Stimulated activated CD4-positive, alpha-beta T cell treated with anti-CD3 and anti-CD28 coated beads, Interleukin-1b, Interleukin-23, amount 100 ng/mL, for 48 hours (primary cell): ENCODE measurements at regions not wholly inside any gene's neighbourhood (a gene's known extent, or its start where the extent isn't known, plus 50 kb on each side); places are given as distances from the start of the nearest gene placed in this dataset.
A peak's percentile ranks its signal among the peaks of the same experiment; 100 is the strongest.

ENCODE experiments used
- DNase-seq: peaks from one replicate; pipeline ENCODE4 v3.0.0-alpha.2; 2020

DNA sequence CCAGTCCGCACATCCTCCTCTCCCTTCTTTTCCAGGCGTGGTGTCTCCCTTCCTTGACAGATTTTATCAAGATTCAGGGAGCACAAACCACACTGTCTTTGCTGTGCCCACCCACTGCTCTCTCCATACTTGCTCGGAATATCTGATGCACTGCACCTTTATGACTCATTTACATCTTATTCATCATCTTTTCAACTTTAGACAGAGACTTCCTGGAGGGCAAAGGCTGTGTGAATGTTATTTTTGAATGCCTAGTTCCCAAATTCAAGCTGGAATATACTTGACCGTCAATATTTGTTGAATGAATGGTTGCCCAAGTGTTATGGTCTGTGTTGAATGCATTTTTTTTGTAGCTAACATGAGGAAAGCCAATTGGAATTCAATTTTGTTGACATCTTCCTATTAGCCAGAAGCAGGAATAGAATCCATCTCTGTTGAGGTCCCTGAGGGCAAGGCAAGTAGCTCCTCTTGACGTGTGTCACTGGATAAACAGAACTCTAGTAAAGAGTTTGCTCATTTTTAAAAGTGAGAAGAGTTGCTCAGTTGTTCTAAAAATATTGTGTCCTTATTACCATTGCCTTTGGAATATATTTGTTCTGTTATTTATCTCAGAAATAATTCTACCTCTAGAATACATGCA lies 95.0 kb downstream of the KLF6 start:
- DNase-seq: peak; percentile 19

DNA sequence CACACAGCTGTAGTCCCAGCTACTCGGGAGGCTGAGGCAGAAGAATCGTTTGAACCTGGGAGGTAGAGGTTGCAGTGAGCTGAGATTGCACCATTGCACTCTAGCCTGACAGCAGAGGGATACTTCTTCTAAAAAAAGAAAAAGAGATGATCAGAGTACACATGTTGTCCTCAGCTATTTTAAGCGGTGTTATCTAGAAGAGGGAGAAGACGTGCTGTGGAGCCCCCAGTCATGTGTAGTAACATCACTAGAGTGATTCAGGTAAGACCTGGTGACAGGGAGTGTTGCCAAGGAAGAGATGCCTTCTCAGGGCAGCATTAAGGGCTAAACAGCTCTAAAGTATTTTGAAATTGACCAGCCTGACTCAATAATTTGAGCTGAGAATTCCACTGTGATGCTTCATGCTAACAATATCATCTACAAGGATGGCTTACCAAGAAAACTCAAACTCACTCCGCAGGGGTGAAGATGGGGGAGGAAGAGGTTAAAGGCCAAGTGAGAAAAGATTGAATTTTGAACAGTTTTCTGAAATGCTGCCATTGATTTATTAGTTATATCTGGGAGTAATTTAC lies 97.4 kb downstream of the KLF6 start:
- no peak for DNase-seq

DNA sequence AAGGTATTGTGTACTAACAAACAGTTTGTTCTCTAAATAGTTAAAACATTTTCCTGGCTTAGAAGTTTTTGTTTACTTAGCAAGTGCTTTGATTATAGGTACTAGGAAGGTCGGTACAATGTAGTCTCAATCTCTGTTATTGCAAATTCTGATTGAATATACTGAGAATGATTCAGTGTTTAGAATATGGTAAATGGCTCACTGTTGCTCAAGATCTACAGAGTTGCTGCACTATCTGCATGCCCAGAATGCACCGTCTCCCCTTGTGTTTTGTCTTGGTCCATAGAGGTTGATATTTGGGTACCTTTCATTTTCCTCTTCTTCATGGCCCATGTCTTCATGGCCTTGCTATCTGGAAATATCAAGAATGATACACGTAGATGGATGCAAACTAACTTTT lies 99.6 kb downstream of the KLF6 start:
- DNase-seq: no peak

DNA sequence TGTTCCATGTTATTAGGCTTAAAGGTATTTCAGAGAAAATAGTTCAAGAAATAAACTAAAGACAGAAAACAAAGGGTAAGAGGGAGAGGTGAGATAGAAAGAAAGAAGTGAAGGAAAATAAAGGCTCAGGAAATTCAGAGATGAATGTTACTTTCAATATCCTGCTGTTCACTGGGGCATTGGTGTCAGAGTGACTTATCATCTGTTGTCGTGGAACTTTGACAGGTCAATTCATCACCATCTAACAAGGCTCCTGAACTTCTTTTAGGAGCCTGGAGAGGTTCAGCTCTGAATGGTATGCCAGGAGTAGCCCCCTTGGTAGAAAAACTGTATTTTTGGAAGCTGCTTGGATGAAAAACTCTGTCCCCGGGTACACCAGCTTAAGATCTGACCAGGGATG lies 100.1 kb downstream of the KLF6 start:
- DNase-seq: no peak

DNA sequence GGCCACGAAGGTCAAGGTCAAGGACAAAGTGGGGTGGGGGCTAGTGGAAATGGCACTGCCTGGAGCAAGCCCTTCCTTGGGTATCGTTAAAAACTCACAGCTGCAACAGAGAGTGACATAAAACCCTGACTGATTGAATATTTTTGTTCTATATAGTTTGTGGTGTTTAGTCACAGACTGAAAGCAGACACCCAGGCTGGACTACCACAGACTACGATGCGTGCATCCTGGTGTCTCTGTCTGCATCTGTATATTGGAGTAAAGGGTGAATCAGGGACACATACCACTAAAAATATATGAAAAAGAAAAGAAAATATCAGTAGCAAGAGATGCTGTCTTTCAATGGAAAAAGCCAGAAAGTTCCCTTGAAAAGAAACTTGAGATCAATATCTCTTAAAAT lies 101.4 kb downstream of the KLF6 start:
- peak; percentile 18 for DNase-seq

DNA sequence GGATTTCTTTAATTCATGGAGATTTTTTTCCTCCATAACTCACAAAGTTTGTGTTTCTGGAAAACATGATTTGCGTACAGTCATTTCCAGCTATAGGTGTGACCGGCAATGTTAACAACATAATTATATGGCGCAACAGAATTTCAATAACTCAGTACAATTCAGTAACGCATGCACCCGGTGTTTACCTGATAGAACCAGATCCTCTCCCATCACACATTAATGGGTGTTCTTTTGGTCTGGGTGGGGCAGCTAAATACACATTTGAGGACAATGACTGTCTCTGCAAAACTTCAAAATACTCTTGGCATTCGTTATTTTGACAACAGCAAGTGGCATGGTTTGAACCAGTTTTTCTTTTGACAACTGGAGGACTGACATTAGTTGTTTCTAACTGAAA lies 102.3 kb downstream of the KLF6 start:
- no peak for DNase-seq

DNA sequence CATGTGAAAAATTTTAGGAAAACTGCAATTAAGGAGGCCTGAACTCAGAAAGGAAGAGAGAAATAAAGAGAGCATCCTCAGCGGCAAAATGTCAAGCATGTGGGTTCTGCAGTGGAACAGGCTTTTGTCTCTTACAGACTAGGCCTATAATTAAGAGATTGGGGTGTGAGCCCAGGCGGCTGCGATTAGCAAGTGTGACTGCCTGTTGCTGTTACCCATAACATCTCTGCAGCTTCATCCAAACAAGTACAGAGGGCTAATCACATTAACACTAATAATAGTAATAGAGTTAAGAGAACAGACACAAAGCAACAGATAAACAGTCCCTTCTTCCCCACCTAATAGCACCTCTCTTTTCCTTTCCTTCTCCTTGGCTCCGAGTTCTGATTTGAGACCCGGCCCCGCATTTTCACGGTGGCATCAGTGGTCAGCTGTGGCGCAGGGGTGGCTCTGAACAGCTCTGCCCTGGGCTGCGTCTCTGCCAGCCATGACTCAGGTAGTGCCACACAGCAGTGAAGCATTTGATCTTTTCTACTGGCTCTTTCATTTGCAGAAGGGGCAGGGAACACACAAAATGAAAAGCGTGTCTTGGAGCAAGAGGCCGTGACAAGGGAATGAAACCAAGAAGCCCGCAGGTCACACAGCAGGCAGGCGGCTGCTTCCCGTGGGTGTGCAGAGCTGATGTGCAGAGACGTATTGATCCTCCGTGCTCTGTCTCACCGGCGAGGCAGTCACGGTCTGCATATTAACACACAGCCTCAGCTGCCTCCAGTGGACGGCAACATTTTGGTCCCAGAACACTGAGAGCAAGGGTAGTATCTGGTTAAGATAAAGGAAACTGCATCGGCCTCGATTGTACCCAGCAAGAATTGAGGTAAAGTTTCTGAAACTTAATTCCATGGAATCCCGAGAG lies 103.1 kb downstream of the KLF6 start:
- DNase-seq: no peak

DNA sequence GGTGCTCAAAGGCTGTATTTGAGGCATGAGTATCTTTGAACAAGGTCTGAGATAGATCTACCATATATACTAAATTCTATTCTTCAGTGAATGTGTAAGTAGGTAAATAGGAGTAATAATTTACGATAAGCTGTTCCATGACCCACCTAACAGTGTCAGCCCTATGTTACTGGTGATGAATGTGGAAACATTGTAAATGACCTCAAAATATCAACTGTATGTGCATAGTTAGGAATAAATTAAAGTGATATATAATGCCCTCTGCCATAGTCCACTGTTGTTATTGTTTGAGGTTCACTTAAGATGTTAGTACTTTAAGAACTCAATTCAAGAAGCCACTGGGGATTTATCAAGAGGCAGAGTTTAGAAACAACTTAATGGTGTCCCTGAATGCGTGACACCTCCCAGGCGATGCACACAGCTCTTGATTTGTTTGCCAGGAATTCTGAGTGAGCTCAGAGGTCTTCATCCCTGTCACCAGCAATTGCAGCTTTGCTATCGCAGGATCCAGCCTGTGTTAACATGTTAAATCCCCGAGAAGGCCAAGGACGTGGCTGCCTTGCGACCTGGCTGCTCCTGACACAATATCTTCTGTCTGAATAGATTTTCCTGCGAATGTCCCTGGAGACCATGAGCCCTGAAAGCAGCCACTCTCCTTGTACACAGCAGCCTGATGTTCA lies 104.9 kb downstream of the KLF6 start:
- no peak for DNase-seq

DNA sequence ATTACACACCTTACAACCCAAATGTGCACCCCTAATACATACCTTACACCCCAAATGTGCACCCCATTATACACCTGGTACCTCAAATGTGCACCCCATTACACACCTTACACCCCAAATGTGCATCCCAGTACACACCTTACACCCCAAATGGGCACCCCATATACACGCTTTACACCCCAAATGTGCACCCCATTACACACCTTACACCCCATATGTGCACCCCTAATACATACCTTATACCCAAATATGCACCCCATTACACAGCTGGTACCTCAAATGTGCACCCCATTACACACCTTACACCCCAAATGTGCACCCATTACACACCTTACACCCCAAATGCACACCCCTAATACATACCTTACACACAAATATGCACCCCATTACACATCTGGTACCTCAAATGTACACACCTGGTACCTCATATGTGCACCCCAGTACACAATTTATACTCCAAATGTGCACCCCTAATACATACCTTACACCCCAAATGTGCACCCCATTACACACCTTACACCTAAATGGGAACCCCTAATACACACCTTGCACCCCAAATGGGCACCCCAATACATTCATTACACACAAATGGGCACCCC lies 106.3 kb downstream of the KLF6 start:
- no peak for DNase-seq

DNA sequence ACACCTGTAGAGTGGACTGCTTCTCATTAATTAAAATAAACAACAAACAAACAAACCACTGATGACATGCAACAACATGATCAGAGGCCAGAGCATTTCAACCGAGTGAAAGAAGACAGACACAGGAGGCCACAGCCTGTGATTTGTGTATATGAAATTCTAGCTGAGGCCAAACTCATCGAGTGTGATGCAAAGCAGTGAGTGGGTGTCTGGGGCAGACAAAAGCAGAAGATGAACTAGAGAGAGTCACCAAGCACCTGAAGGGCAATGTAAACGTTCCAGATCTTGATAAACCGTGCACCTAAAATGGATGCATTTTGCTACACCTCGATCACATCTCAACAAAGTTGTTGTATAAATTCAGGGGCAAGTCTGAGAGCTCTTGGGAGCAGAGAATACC lies 108.4 kb downstream of the KLF6 start:
- no peak for DNase-seq

DNA sequence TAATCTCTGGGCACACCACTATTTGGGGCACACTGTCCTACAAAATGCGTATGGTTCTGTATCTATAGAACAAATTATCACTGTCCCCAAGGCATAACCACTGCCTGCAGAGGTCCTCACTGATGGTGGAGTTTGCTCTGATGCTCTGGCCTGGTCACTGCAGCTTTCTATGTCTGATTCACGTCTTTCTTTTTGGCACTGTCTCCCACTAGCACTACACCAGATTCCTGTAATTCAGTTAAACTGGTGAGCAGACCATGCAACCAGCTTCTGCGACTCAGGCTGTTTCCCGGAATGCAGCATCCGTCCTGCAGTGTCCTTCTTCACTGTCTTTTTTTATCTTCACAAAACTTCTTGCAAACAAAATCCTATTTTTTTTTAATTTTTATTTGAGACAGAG lies 112.8 kb downstream of the KLF6 start:
- DNase-seq: no peak

DNA sequence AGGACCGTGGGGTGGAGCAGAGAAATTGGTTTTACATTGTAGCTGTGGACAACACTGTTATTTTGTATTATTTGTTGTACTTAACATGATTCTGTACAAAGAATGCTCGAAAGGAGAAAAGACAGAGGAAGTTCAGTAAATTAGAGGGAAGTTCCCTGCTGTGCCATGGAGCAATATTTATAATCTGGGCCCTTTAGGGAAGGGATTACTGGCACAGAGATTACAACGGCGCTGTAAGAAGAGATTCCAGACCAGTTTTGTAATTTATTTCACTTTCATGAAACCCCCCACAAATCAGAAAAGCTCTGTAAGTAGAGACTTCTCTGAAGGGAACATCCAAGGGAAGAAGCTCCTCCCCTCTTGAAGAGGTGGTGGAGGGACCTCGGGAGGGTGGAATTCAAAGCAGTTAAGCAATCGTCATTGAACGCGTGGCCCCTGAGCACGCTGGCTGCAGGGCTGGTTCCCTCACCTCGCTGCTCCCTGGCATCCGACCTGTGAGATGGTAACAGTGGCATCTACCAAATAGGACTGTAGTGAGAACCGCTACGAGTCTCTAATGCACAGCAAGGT lies 113.5 kb downstream of the KLF6 start:
- no peak for DNase-seq

DNA sequence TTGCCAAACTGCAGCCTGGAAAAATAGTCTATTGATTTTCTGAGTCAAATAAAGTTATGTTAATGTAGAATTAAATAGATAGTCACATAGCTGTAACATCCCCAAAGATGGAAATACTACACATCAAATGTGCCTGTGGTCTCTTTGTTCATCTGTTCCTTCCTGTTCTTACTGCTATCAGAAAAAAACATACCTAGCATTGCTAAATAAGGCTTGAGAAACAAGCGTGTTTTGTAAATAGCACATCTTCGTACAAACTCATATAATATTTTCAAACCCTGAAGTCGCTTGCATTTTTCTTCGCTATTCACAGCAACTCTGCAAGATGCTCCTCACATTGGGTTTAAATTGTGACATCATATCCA lies 116.1 kb downstream of the KLF6 start:
- DNase-seq: no peak

DNA sequence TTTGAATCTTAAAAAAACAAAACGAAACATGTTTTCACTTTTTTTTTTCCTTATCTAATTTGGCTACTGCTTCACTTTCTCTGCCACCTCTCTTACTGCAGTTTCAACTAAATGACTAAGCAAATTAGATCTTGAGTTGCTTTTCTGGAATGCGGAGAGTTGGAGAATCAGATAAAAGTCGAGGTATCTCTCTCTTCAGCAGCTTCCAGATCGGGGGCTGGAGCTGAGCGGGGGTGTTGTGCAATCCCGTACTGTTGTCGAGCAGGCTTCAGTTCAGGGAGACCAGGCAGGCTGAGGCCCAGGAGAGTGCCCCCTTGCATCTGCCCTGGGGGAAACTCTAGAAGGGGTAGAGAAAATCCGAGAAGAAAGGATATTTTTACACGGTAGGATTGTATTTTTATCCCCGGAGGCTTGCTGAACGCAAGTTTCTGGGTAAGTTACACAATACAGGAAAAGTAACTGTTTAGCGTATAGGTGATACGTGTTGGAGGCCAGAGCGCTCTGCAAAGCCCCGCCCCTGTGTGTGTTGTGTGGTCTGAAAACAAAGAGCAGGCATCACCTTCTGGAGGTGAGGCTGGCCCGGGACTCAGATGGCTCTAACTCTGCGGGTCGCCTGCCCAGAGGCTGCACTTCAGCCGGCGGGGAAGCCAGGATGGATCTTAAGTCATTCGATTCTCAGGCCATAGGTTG lies 116.6 kb downstream of the KLF6 start:
- peak; percentile 55 for DNase-seq

DNA sequence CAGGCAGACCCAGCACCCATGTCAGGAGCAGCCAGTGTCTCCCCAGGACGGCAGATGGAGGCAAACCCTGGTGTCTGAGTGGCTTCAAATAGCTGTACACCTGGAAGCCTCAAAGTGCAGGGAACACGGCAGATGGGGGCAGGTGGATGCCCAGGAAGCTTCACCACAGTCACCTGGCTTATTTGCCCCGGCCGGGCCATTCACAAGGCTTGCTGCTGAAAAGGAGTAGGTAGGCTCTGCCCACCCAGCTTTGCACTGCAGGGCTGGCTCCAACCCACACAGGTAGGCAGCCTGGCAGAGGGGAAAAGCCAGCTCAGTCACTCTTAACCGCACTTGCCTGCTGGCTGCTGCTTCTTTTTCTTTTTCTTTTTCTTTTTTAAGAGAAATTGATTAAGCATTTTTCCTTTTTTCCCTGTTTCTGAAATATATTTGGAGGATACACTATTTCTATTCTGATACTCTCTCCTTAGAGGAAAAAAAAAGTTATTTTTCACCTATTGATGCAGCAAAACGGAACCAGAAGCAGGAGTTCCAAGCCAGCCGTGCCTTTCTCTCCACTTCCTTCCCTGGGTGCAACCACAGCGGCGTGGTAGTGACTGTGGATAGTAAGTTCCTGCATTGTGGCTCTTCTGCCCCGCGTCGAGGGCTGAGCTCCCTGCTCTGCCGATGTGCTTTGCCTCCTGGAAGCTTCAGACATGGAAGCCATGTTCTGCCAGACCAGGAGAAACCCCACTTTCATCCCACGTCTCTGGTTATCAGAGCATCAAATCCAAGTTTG lies 118.3 kb downstream of the KLF6 start:
- DNase-seq: peak; percentile 31

DNA sequence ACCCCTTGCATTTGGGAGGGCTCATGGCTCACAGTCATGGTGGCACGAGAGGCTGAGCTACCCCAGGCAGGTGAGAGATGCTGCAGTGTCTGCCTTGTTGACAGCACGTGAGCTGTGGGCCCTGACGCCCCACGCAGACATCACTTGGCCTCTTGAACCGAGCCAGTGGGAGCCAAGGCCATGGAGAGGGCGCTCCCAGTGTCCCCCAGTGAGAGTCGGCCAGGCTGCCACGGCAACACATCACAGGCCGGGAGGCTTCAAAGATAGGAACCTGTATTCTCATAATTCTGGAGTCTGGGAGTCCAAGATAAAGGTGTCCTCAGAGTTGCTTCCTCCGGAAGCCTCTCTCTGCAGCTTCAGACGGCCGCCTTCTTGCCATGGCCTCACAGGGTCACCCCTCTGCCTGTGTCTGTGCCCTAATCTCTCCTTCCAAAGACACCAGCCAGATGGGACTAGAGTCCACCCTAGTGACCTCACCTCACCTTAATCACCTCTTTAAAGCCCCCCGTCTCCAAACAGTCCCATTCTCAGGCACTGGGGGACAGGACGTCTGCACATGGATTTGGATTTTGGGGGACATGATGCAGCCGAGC lies 119.6 kb downstream of the KLF6 start:
- DNase-seq: no peak

DNA sequence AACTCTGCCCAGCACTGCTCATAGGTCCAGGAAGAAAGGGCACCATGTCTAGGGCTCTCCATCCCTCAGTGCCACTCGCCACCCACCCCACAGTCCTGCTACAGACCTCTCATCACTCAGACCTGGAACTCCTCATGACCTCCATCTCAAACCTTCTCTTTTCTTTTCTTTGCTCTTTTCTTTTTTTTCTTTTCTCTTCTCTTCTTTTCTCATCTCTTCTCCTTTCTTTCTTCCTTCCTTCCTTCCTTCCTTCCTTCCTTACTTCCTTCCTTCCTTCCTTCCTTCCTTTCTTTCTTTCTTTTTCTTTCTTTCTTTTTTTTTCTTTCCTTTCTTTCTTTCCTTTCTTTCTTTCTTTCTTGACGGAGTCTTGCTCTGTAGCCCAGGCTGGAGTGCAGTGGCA lies 122.2 kb downstream of the KLF6 start:
- no peak for DNase-seq

DNA sequence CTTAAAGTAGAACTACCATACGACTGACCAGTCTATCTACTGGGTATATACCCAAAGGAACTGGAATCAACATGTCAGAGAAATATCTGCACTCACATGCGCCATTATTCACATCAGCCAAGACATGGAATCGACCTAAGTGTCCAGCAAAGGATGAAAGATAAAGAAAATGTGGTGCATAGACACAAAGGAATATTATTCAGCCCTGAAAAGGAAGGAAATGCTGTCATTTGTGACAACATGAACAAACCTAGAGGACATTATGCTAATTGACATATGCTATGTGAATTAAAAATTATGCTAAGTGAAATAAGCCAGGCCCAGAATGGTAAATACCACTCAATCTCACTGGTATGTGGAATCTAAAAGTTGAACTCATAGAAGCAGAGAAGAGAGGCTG lies 123.7 kb downstream of the KLF6 start:
- DNase-seq: no peak

DNA sequence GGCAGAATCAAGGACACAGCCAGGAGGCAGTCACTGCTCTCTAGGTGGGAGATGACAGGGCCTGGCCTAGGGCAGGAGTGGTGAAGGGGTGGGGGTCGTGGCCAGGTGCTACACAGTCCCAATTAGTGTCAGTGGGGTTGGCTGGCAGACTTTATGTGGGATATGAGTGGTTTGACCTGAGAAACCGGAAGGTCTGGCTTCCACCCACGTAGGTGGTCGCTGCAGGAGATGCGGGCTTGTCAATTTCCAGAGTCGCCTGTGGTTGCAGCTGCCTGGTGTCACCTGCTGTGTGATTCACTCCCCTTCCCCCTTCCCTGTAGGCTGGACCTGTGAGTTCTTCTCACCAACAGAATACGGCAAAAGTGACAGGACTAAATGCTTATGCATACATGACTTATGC lies 124.3 kb downstream of the KLF6 start:
- DNase-seq: no peak

DNA sequence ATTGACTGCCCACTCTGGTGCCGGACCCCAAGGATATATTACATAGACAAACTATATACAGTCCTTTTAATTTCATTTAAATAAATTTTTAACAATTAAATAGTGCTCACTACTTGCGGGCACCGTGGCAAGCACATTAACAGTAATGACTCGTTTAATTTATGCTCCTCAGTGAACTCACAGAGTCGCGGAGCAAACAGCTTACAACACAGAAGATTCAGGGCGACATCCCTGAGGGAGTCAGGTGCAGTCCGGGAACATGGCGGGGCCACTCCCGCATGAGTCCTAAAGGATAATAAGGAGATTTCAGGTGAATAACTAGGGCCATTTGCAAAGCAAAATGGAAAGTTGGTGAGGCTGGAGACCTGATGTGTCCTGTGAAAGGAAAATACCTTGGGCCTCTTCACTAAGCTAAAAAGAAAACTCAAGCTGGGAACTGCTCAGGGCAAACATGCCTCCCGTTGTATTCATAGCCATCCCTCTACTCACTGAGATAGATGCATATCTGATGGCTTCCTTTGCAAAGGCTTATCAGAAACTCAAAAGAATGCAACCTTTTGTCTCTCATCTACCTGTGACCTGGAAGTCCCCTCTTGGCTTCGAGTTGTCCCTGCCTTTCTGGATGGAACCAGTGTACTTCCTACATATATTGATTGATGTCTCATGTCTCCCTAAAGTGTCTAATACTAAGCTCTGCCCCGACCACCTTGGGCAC lies 125.6 kb downstream of the KLF6 start:
- no peak for DNase-seq
